ENCODE measurements at regions not wholly inside any gene's neighbourhood (a gene's known extent, or its start where the extent isn't known, plus 50 kb on each side); places are given as distances from the start of the nearest gene placed in this dataset.

- TF ChIP-seq, protein P1, sequence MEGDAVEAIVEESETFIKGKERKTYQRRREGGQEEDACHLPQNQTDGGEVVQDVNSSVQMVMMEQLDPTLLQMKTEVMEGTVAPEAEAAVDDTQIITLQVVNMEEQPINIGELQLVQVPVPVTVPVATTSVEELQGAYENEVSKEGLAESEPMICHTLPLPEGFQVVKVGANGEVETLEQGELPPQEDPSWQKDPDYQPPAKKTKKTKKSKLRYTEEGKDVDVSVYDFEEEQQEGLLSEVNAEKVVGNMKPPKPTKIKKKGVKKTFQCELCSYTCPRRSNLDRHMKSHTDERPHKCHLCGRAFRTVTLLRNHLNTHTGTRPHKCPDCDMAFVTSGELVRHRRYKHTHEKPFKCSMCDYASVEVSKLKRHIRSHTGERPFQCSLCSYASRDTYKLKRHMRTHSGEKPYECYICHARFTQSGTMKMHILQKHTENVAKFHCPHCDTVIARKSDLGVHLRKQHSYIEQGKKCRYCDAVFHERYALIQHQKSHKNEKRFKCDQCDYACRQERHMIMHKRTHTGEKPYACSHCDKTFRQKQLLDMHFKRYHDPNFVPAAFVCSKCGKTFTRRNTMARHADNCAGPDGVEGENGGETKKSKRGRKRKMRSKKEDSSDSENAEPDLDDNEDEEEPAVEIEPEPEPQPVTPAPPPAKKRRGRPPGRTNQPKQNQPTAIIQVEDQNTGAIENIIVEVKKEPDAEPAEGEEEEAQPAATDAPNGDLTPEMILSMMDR (IDR thresholded peaks at IDR 0.05): no peak
- no peak for TF ChIP-seq POLR2A (IDR thresholded peaks at IDR 0.05)
- no peak for TF ChIP-seq POLR2AphosphoS5 (IDR thresholded peaks at IDR 0.05)
- no peak for TF ChIP-seq EP300 (IDR thresholded peaks at IDR 0.05)
Measured at GRCh38 chr11:113562576-113562975, 87.4 kb upstream of the DRD2 start.

All from gastroesophageal sphincter (tissue), 3 donors.